ENCODE measurements at regions not wholly inside any gene's neighbourhood (a gene's known extent, or its start where the extent isn't known, plus 50 kb on each side); places are given as distances from the start of the nearest gene placed in this dataset.

- TF ChIP-seq POLR2A (IDR thresholded peaks at IDR 0.05; ENCODE audit: low read length) = no peak
- no peak for TF ChIP-seq GATA1 (IDR thresholded peaks at IDR 0.05; ENCODE audit: low read depth, low read length)
- no peak for DNase-seq
These were observed 75.2 kb downstream of the RHCG start for GRCh38 chr15:89421219-89421618.

GRCh38 chr15:89419370-89419984 is 76.9 kb downstream of the RHCG start:
- TF ChIP-seq GATA1 (IDR thresholded peaks at IDR 0.05; ENCODE audit: low read depth, low read length) = no peak
- DNase-seq = peak; percentile 34 to 45

GRCh38 chr15:89417206-89417725 is 79.1 kb downstream of the RHCG start:
- DNase-seq = no peak
- no peak for TF ChIP-seq POLR2A (IDR thresholded peaks at IDR 0.05; ENCODE audit: low read length)
- TF ChIP-seq GATA1 (IDR thresholded peaks at IDR 0.05; ENCODE audit: low read depth, low read length) = no peak

GRCh38 chr15:89416339-89417183 is 79.8 kb downstream of the RHCG start:
- peak; percentile 85 to 89 for DNase-seq
- TF ChIP-seq GATA1 (IDR thresholded peaks at IDR 0.05; ENCODE audit: low read depth, low read length) (no peak), POLR2A (IDR thresholded peaks at IDR 0.05; ENCODE audit: low read length) (no peak)

GRCh38 chr15:89414571-89414970 is 79.9 kb upstream of the POLG start:
- TF ChIP-seq GATA1 (IDR thresholded peaks at IDR 0.05; ENCODE audit: low read depth, low read length) (no peak), POLR2A (IDR thresholded peaks at IDR 0.05; ENCODE audit: low read length) (no peak)
- no peak for DNase-seq

GRCh38 chr15:89413877-89414276 is 79.3 kb upstream of the POLG start:
- DNase-seq = no peak
- TF ChIP-seq POLR2A (IDR thresholded peaks at IDR 0.05; ENCODE audit: low read length) (no peak), GATA1 (IDR thresholded peaks at IDR 0.05; ENCODE audit: low read depth, low read length) (no peak)

- no peak for DNase-seq
- TF ChIP-seq POLR2A (IDR thresholded peaks at IDR 0.05; ENCODE audit: low read length) = no peak
- TF ChIP-seq GATA1 (IDR thresholded peaks at IDR 0.05; ENCODE audit: low read depth, low read length) = no peak
These were observed 78.3 kb upstream of the POLG start for GRCh38 chr15:89412905-89413411.

GRCh38 chr15:89410039-89410435 is 75.4 kb upstream of the POLG start:
- no peak for DNase-seq
- TF ChIP-seq GATA1 (IDR thresholded peaks at IDR 0.05; ENCODE audit: low read depth, low read length) = no peak
- TF ChIP-seq POLR2A (IDR thresholded peaks at IDR 0.05; ENCODE audit: low read length) = no peak

- no peak for TF ChIP-seq POLR2A (IDR thresholded peaks at IDR 0.05; ENCODE audit: low read length)
- no peak for TF ChIP-seq GATA1 (IDR thresholded peaks at IDR 0.05; ENCODE audit: low read depth, low read length)
These were observed 74.8 kb upstream of the POLG start for GRCh38 chr15:89409184-89410038.

GRCh38 chr15:89408372-89409183 is 74.0 kb upstream of the POLG start:
- DNase-seq = no peak
- TF ChIP-seq GATA1 (IDR thresholded peaks at IDR 0.05; ENCODE audit: low read depth, low read length) (no peak), POLR2A (IDR thresholded peaks at IDR 0.05; ENCODE audit: low read length) (no peak)

More at GRCh38 chr15:89409184-89410038, 74.8 kb upstream of the POLG start:
- no peak for DNase-seq

- DNase-seq = no peak
- TF ChIP-seq GATA1 (IDR thresholded peaks at IDR 0.05; ENCODE audit: low read depth, low read length) (no peak), POLR2A (IDR thresholded peaks at IDR 0.05; ENCODE audit: low read length) (no peak)
These were observed 72.5 kb upstream of the POLG start for GRCh38 chr15:89406940-89407607.

GRCh38 chr15:89406218-89406939 is 71.8 kb upstream of the POLG start:
- TF ChIP-seq GATA1 (IDR thresholded peaks at IDR 0.05; ENCODE audit: low read depth, low read length) = no peak
- TF ChIP-seq POLR2A (IDR thresholded peaks at IDR 0.05; ENCODE audit: low read length) = no peak
- no peak for DNase-seq
